ENCODE measurements at regions not wholly inside any gene's neighbourhood (a gene's known extent, or its start where the extent isn't known, plus 50 kb on each side); places are given as distances from the start of the nearest gene placed in this dataset.

DNA sequence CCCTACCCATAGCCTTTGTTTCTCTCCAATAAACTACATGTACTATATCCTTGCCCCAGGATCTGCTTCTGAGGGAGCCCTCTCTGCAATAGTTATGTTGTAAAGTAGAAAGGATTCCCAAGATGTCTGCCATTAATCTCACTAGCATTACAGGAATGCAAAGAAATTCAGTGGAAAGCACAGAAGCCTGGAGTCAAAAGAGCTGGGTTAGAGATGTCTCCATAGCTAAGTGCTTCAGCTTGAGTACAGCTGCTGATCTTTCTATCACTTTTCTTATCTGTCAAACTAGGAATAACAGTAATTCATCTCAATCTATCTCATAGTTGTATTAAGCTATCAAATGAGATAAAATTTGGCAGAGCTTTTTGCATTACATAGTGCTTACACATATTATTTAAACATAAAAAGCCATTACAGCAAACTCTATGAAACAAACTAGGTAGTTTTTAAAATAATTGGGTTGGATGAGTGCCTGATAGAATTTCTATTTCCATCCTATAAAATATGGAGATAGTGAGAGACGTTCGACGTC lies 799.5 kb upstream of the SEMA6D start:
- H3K4me3 ChIP-seq (ENCODE audit: low read depth, low read length) = no peak overlapping the region
- DNase-seq (ENCODE audit: low read depth, low spot score) = no peak
- TF ChIP-seq, protein P1, sequence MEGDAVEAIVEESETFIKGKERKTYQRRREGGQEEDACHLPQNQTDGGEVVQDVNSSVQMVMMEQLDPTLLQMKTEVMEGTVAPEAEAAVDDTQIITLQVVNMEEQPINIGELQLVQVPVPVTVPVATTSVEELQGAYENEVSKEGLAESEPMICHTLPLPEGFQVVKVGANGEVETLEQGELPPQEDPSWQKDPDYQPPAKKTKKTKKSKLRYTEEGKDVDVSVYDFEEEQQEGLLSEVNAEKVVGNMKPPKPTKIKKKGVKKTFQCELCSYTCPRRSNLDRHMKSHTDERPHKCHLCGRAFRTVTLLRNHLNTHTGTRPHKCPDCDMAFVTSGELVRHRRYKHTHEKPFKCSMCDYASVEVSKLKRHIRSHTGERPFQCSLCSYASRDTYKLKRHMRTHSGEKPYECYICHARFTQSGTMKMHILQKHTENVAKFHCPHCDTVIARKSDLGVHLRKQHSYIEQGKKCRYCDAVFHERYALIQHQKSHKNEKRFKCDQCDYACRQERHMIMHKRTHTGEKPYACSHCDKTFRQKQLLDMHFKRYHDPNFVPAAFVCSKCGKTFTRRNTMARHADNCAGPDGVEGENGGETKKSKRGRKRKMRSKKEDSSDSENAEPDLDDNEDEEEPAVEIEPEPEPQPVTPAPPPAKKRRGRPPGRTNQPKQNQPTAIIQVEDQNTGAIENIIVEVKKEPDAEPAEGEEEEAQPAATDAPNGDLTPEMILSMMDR (IDR thresholded peaks at IDR 0.05; ENCODE audit: low read depth, low read length) = no peak
- in situ Hi-C loops (cut with HindIII; ENCODE audit: low sequenced_read_pairs) = no loop called here

DNA sequence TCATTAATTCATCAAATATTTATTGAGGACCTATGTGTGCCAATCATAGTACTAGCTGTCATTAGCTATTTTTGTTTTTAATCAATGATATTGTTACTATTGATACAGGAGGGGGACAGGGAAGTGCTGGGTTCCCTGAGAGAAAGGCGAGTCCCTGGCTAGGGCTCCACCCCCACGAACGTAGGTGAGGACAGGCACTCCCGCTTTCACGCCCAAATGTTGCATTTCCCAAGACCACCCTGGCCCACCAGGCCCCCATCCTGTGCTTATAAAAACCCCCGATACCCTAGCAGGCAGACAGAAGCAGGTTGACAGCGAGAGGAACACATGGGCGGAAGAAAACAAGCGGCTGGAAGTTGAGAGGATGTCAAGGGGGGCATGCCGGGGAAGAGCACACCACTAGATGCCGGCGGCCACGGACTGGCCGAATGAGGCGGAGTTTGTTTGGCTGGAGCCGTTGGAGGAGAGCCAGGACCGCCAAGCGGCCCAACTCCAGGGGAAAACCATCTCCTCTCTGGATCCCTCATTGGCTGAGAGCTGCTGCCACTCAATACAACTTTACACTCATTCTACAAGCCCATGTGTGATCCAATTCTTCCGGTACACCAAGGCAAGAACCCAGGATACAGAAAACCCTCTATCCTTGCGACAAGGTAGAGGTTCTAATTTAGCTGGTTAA lies 798.7 kb upstream of the SEMA6D start:
- no peak overlapping the region for H3K4me3 ChIP-seq (ENCODE audit: low read depth, low read length)
- TF ChIP-seq, protein P1 (IDR thresholded peaks at IDR 0.05; ENCODE audit: low read depth, low read length) = no peak
- no peak for DNase-seq (ENCODE audit: low read depth, low spot score)
- in situ Hi-C loops (cut with HindIII; ENCODE audit: low sequenced_read_pairs) = no loop called here

DNA sequence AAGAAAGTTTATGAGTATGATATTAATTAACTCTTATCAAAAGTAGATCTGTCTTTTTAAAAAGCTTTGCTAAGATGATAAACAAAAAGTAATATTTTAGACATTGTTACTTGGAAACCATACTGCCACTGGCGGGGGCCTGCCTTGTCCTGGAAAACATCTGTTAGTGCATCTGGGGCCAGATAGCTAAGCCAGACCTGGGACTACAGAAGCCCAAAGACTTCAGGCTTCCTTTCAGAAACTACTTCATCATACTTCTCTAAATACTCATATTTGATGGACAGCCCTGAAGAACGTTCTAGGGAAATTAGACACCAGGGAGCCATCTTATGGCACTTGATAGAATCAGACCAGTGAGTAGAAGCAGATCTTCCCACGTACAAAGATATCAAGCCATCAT lies 795.4 kb upstream of the SEMA6D start:
- H3K4me3 ChIP-seq (ENCODE audit: low read depth, low read length) = no peak overlapping the region
- DNase-seq (ENCODE audit: low read depth, low spot score) = no peak
- TF ChIP-seq, protein P1 (IDR thresholded peaks at IDR 0.05; ENCODE audit: low read depth, low read length) = no peak
- in situ Hi-C loops (cut with HindIII; ENCODE audit: low sequenced_read_pairs) = no loop called here

DNA sequence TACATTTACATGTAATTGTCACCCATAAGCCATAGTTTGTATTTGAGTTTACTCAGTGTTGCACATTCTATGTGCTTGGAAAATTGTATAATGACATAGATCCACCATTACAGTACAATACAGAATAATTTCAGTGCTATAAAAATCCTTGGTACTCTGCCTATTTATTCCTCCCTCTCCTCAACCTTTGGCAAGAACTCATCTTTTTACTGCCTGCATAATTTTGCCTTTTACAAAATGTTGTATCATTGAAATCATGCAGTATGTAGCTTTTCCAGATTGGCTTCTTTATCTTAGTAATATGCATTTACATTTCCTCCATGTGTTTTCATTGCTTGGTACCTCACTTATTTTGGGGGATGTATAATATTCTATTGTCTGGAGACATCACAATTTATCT lies 786.9 kb upstream of the SEMA6D start:
- no peak overlapping the region for H3K4me3 ChIP-seq (ENCODE audit: low read depth, low read length)
- in situ Hi-C loops (cut with HindIII; ENCODE audit: low sequenced_read_pairs) = no loop called here
- DNase-seq (ENCODE audit: low read depth, low spot score) = no peak
- TF ChIP-seq, protein P1 (IDR thresholded peaks at IDR 0.05; ENCODE audit: low read depth, low read length) = no peak

DNA sequence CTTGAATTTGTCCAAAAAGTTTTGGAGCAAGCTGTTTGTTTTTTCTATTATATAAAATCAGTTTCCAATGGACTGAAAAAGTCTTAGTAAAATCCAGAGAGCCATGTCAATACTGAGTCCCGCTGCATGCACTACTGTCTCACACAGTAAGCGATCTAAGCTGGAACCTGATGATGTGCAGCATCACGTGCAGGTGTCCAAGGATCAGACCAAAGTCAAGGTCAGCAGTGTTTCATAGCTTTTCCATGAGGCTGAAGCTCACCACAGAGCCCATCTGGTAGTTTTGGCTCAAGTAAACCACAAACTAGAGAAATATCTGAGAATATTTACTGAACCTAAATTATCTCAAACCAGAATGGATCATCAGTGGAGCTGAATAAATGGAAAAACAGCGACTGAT lies 784.0 kb upstream of the SEMA6D start:
- in situ Hi-C loops (cut with HindIII; ENCODE audit: low sequenced_read_pairs) = no loop called here
- DNase-seq (ENCODE audit: low read depth, low spot score) = no peak
- TF ChIP-seq, protein P1 (IDR thresholded peaks at IDR 0.05; ENCODE audit: low read depth, low read length) = no peak
- H3K4me3 ChIP-seq (ENCODE audit: low read depth, low read length) = no peak overlapping the region

DNA sequence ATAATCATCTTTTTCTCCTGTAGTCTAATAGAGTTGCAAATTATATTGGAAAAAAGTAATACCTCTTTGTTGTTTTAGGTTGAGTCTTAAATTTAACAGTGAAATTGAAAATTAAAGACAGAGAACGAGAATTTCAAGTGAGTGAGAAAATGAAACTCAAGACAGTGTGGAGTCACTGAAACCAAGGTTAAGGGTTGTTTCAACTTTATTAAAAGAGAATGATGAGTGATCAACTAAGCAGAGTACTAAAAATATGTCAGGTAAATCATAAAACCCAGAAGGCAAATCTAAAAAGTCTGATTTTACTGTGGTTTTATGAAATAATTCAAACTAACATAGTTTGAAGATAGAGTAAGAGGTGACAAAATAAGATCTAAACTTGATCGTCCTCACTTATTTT lies 782.5 kb upstream of the SEMA6D start:
- in situ Hi-C loops (cut with HindIII; ENCODE audit: low sequenced_read_pairs) = no loop called here
- TF ChIP-seq, protein P1 (IDR thresholded peaks at IDR 0.05; ENCODE audit: low read depth, low read length) = no peak
- no peak for DNase-seq (ENCODE audit: low read depth, low spot score)
- no peak overlapping the region for H3K4me3 ChIP-seq (ENCODE audit: low read depth, low read length)
